GM21825 (cell line): ENCODE measurements at regions not wholly inside any gene's neighbourhood (a gene's known extent, or its start where the extent isn't known, plus 50 kb on each side); places are given as distances from the start of the nearest gene placed in this dataset.
A peak's percentile ranks its signal among the peaks of the same experiment; 100 is the strongest.

Experiments
- ATAC-seq: cut with Tn5 transposase; IDR thresholded peaks from one replicate; pipeline ENCODE4 v1.9.1; 2021; ENCODE audit warnings: mild to moderate bottlenecking, moderate library complexity; ENCODE audit not compliant: unreplicated experiment

DNA sequence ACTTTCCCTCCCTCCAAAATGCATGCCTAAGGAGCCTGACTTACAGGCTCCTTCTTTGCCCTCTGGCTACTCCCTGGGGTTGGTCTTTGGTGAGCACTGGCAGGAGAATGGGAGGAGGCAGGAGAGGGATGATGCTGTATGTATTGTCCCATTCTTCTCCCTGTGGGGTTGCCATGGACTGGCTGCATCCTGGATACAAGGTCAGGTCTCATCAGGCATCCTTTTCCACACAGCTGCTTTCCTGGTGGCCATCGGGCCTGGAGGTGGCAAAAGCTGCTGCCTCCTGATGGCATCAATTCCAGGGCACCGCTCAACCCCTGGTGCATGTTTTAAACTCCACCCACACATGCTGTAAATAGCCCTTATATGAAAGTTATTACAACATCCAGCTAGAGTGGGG is 257.2 kb downstream of the ETS1 start:
- no peak for ATAC-seq

DNA sequence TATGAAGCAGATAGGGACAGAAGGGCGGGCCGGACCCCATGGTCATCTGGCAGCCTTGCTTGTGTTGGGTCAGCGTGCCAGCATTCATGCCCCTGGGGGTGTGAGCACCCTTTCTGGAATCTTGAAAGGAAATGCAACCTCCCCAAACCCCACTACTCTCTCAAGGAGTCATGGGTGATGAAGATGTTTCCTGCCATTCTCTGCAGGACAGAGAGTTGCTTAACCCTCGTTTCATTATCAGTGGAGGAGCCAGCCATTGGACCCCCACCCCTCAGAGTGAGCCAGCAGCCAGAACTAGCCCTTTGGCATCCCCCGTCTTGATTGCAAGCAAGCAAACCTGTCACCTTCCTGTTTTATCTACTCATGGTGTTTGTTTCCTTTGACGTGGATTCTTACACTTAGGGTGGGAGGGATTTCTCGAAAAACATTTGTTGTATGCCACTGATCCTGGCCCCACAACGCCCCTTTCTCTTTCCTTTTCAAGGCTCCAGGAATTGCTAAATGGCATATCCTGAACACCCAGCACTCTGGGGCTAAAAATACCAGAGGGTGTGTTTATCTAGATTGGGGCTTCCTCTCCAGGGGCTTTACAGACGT is 258.3 kb downstream of the ETS1 start:
- no peak for ATAC-seq

DNA sequence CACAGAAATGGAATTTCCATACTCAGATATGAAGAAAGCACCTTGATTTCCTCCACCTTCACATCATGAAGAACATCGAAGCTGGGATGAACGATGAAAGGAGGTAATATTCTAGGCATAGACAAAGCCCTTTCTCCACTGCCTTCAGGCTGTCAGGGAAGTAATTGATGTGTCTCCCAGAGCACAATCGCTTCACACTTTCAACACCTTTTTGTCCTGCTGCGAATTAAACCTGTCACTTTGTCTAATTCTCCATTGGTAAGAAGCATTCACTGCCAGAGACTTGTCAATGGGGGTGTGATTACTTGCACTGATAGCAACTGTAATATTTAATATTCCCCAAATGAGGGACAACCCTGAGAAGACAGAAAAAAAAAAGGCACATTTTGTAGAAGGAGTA is 260.1 kb downstream of the ETS1 start:
- ATAC-seq: no peak

DNA sequence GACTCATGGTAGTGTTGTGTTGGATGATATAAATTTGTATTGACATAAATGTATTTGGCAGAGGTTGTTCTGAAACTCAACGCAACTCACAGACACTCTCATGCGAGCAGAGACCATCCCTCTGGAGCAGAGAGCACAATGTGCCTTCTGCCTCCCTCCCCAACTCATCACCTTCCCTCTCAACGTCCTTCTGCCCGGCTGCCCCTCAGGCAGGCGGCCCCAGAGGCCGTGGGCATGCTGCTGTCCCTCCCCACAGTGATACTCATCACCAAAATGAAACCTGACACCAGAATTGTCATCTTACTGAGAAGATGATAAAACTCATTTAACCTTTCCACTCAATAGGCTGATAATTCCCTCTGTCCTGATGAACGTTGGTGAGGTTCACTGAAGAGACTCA is 260.6 kb downstream of the ETS1 start:
- ATAC-seq: no peak

DNA sequence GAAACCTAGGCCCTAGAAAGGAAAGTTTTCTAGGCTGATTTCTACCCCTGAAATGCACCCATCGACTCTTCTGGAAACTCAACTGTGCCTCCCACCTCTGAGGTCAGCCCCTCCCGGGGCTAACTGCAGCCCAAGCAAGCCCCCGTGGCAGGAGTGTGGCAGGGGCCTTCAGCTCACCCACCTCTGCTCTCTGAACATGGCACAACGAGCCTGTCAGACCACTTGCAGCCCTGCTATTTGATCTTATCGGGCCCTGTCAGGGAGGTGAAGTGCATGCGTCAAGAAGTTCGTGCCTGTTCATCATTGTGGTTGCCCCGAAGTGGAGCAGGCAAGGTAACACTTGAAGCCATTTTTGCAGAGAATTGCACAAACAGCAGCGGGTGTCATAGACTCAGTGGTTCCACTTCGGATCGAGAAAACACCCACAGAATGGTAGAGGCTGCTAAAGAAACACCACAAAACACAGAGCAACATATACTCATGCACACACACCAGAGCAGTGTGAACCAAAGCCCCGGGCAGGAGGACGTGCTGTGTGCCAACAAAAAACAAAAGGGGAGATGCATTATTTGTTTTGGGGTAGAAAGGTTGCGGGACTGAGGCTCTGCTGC is 262.7 kb downstream of the ETS1 start:
- no peak for ATAC-seq

DNA sequence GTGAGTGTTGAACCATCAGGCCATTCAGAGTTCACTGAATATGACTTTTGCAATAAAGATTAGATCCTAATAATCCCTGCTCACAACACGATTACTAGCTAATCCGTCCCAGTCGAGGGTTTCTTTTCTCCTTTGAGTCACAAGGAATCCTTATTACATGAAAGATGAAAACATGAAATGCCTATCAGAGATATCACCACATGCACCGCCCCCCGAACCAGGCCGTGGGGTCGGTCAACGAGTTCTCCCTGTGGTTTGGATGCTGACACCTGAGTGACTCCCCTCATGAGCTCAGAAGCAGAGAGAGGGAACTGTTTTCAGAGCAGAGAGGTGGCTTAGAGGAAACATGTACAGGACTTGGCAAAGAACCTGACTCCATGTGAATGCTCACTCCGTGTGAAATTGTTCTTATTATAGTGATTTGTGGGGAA is 263.3 kb downstream of the ETS1 start:
- no peak for ATAC-seq

DNA sequence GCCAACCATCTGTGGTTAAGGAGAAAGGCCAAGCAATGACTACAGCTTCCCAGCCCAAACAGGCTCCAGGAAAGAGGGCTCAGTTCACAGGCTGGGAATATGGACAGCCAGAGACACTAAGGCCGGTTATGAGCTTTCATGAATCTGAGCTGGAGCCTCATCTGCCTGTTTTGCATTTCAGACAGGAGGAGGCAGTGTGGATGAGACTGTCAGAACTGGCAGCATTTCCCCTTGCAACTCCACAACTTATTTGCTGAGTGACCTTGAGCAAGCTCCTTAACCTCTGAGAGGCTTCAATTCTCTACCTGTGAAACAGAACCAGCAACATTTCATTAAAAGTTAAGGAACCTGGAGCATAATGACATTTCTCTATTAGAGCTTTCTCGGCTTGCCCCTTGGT is 264.0 kb downstream of the ETS1 start:
- no peak for ATAC-seq

DNA sequence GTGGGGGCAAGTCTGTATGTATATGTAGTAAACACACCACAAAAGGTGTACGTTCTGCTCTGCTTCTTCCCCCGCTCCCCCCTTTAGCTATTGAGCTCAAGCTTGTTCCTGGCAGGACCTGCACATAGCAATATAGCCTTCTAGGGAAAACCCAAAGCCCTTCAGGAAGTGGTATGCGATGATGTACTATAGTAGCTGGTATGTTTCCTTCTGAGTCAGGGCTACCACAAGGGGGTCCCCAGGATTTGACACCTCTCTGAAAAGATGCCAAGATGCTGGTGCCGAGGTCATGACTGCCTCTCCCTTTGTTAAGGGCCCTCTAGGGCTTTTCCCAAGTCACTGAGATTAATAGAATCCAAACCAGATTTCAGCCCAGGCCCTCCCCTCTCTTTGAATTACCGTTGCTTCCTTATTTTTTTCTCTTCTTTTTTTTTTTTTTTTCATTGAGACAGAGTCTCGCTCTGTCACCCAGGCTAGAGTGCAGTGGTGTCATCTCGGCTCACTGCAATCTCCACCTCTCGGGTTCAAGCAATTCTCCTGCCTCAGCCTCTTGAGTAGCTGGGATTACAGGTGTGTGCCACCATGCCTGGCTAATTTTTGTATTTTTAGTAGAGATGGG is 268.4 kb downstream of the ETS1 start:
- ATAC-seq: peak; percentile 94

DNA sequence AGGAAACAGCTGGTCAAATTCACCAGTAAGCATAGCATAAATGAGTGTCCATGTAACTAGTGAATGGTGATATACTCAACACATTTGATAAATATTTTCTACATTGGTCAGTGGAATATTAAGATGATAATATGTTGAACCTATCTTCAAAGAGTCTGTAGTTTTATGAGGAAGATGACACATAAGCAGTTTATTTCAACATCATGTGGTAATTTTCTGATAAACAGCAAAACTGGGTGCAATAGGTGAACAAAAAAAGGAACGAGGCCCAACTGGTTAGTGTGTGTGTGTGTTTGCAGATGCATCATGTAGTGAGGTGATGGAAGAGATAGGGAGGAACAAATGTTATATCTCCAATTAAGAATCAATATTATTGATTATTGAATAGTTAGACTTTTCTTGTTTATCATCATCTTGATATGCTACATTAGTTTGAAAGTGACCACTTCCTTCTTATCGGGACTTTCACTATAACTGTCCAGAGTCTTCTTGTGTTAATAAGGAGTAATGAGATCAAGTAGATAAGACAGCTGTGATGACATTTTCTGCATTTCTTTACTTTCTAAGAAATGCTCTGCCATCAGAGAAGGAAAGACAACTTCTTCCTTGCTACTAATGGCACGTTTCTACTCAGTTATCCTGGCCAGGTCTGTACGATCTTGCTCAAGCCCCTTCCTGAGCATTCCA is 270.7 kb downstream of the ETS1 start:
- ATAC-seq: no peak

DNA sequence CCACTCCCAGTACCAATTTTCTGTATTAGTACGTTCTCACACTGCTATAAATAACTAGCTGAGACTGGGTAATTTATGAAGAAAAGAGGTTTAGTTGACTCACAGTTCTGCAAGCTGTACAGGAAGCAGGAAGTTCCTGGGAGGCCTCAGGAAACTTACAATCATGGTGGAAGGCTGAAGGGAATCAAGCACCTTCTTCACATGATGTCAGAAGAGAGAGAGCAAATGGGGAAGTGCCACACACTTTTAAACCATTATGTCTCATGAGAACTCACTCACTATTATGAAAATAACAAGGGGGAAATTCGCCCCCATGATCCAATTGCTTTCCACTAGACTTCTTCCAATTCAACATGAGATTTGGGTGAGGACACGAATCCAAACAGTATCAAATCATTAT is 271.4 kb downstream of the ETS1 start:
- no peak for ATAC-seq

DNA sequence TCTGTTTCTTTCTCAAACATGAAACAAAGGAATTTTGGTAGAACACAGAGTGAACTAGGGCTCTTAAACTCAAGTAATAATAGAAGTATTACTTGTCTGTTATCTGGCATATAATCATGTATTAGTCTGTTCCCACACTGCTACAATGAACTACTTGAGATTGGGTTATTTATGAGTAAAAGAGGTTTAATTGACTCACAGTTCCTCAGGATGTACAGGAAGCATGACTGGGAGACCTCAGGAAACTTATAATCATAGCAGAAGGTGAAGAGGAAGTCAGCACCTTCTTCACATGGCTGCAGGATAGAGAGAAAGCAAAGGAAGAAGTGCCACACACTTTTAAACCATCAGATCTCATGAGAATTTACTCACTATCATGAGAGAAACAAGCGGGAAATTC is 273.4 kb downstream of the ETS1 start:
- no peak for ATAC-seq

DNA sequence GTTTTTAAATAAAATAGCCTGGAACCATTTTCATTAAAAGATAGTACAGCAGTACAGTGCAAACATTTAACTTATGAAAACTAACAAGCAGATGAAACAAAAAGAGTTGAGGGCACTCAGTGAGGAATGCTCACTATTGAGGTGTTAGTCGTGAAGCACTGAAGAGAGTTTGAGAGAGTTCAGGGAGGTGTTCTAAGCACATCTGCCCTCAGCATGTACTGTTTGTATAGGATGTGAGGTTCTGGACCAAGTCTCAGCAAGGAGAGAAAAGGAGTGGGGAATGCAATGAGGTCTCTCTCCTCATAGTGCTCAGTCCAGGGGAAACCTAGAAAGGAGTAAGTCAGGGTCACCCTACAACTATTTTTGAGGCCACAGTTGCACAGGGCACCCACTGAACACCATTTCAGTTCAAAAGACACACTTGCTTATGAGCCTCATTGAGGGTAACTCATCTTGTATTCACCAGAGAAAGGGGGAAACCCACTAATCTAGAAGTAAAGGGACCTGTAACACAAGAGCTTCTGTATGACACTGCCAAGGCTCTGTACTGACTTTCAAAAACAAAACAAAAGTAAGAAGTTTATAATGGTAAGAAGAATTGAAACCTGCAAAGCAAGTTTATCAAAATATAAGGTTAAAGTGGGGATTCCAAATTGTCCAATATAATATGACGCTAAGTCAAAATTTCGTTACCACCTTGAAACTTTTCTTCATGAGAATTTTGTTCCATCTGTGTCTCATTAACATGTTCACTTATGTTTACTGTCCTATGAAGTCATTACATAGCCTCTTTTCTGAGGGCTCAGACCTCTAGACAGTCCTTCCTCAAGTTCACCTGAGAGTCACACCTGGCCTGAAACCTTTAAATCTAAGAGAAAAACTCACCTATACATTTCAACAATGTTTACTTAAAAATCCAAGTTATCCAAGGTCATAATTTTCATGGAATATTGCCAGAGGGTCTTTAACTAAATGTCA is 275.3 kb downstream of the ETS1 start:
- peak; percentile 76 for ATAC-seq

DNA sequence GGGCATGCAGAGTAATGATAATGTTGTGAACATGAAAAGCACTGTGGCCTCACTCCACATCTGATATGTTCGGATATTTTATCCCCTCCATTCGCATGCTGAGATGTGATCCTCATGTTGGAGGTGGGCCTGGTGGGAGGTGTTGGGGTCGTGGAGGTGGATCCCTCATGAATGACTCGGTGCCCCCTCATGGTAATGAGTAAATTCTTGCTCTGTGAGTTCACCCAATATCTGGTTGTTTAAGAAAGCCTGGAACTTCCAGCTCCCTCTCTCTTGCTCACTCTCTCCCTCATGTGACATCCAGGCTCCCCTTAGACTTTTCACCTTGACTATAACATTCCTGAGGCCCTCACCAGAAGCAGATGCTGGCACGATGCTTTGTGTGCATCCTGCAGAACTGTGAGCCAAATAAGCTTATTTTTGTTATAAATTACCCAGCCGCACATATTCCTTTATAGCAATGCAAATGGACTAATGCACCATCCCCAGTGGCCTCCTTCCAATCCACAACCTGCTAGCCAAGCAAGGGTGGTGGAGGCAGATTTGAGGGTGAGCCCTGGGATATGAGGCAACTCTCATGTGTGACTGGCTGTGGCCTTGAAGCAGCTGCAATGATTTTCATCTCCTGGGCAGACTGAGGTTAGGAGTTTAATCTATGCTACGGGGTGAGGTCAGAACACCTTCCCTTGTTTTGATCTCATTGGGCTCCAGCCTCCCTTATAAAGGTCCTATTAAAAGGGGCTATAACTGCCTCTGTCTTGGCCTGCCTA is 276.5 kb downstream of the ETS1 start:
- ATAC-seq: no peak

DNA sequence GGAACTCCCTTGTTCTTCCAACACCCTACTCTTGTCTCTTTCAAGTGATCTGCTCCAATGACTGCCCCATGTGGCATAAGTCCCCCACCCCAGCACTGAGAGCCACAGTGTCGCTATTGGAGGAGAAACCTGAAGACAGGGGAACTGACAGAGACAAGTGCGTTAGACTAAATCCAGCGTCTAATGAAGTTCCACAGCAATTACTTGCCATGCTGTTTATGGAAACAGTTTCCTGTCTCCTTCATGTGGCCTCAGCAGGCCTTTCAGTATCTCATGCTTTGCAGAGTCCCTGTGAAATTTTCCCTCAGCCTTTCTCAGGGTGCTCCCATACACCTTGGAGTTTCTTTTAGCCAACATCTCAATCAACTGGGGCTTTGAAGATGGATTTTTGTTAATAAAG is 277.4 kb downstream of the ETS1 start:
- ATAC-seq: no peak

DNA sequence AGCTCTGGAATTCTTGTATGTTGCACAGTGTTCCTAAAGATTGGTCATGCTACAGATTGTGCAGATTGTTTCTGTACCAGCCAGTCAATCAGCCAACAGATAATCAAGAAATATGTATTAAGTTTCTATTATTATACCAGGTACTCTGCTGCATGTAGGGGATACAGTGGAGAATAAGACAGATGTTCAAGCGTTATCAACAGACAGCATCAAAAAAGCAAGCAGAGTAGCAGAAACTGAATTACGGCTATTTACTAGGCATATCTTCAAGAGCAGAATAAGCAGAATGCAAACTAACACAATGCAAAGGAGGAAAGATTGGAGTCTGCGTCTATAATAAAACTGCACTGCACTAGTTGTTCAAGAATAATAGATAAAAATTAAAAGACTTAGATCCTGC is 278.6 kb downstream of the ETS1 start:
- no peak for ATAC-seq

DNA sequence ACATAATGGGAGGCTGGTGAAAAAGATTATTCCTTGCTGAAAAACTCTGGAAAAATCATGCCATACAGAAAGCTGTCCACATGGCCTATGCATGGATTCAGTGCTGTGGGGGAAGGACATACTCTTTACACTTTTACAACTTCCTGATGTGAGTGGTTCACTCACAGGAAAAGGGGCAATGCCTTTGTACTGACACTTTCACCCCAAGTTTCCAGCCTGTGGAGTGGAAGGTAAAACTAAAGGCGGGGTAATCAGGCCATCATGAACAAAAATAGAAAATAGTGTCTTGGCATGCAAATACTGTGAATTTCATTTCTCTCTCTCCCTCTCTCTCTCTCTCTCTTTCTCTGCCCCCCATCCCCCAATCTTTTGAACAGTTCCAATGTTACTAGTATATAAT is 281.8 kb downstream of the ETS1 start:
- no peak for ATAC-seq

DNA sequence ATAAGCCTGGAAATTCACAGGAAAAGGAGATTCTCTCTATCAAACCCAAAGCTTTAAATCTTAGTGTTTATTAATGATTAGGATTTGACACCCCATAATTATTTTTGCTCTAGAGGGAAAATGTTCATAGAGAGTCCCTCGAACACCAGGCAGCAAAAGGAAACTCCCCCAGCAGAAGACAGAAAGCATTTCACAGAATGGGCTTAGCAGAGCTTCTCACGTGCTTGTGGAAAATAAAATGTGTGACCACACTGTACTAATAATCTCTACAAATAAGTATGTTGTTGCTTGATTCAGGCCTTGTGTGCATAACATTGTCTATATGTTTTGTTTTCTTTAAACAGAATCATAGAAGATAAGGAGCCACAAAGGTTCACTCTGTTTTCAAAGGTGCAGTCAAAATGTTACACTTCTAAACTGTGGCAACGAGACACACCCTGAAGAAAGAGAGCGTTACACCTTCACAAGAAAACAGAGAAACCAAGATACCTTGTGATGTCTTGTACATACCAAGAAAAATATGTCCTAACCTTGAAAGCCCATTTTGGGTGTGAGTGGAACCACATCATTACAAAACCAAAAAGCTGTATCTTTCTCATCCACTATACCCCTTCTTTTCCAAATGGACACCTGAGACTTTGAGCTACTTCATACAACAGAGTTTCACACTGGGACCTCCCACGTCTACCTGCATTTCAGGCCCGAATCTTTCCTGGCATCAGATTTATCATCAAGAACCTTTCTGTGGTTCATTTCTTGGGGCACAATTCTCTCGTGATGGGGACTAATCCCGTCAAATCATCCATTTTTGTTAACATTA is 282.5 kb downstream of the ETS1 start:
- no peak for ATAC-seq

DNA sequence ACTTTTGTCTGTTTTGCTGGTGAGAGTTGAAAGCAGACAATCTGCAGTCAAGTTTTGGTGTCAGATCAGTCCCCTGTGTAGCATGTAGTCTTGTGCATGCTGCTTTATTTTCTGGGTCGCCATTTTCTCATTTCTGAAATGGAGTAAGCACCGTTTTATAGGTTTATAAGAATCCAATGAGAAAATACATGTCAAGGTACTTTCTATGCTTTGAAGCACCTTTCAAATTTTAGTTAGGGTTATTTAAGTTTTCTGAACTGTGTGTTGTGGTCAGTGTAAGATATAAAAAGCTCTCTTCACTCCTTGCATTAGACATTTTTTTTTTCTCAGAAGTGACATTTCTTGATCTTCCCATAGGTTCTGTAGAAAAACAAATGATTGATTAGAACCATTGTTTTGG is 283.2 kb downstream of the ETS1 start:
- ATAC-seq: no peak

DNA sequence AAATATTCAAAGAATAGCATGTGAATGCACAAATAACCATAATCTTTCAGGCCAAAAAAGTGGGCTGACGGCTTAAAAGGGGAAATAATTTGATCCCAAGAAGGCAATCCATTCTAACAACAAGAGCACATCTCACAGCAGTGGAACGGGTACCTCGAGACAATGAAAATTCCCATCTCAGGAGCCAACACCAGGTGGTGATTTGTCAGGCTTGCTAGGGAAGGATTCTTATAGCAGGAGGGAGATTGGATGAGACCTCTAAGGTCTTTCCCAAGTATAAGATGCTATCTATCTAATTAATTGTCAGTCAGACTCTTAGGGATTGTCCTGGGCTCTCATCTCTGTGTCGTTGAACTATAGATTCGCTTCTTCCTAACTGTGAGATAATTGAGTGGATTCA is 284.0 kb downstream of the ETS1 start:
- no peak for ATAC-seq
